ENCODE measurements at regions not wholly inside any gene's neighbourhood (a gene's known extent, or its start where the extent isn't known, plus 50 kb on each side); places are given as distances from the start of the nearest gene placed in this dataset.

DNA sequence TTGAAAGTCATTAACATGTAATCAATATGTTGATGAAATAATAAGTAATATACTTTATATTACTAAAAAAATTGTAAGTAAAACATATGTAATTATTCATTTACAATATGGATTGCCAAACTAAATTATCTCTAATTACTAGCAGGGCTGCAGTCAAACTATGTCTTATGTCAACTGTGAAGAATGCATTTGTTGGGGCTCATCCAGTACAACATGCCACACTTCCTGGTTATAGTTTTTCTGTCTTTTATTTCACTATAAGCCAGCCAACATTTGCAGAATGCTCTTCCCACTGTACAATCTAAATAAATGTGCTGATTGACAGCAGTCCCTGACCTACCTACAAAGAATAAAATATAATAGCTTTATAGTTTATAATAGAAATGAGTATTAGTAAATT, 975.4 kb upstream of the NDST4 start:
- no peak for DNase-seq (ENCODE audit: low spot score in 2 of 2)
- H3K4me3 ChIP-seq (ENCODE audit: low read depth, poor library complexity, severe bottlenecking), result no peak overlapping the region
- TF ChIP-seq POLR2A (IDR thresholded peaks at IDR 0.05), result no peak
- TF ChIP-seq, protein P1, sequence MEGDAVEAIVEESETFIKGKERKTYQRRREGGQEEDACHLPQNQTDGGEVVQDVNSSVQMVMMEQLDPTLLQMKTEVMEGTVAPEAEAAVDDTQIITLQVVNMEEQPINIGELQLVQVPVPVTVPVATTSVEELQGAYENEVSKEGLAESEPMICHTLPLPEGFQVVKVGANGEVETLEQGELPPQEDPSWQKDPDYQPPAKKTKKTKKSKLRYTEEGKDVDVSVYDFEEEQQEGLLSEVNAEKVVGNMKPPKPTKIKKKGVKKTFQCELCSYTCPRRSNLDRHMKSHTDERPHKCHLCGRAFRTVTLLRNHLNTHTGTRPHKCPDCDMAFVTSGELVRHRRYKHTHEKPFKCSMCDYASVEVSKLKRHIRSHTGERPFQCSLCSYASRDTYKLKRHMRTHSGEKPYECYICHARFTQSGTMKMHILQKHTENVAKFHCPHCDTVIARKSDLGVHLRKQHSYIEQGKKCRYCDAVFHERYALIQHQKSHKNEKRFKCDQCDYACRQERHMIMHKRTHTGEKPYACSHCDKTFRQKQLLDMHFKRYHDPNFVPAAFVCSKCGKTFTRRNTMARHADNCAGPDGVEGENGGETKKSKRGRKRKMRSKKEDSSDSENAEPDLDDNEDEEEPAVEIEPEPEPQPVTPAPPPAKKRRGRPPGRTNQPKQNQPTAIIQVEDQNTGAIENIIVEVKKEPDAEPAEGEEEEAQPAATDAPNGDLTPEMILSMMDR (IDR thresholded peaks at IDR 0.05), result no peak
- intact Hi-C loops (cut with DNase I; ENCODE audit: low total_unique reads), result no loop called here

DNA sequence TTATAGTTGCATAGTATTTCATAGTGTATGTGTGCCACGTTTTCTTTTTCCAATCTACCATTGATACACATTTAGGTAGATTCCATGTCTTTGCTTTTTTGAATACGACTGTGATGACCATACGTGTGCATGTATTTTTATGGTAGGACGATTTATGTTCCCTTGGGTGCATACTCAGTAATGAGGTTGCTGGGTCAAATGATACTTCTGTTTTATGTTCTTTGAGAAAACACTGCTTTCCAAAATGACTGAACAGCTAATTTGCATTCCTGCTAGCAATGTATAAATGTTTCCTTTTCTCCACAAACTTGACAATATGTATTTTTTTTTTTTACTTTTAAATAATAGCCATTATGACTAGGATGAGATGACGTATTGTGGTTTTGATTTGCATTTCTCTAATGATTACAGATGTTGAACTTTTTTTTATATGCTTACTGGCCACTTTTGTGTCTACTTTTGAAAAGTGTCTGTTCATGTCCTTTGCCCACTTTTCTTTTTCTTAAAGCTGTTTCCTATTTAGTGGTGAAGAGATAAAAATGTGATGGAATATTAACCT, 969.5 kb upstream of the NDST4 start:
- no peak overlapping the region for H3K4me3 ChIP-seq (ENCODE audit: low read depth, poor library complexity, severe bottlenecking)
- DNase-seq (ENCODE audit: low spot score in 2 of 2), result no peak
- intact Hi-C loops (cut with DNase I; ENCODE audit: low total_unique reads), result no loop called here
- WGBS, 2 donors, result 79 to 91% methylated on average over 5 of the region's 5 CpGs
- no peak for TF ChIP-seq POLR2A (IDR thresholded peaks at IDR 0.05)
- TF ChIP-seq, protein P1 (IDR thresholded peaks at IDR 0.05), result no peak

DNA sequence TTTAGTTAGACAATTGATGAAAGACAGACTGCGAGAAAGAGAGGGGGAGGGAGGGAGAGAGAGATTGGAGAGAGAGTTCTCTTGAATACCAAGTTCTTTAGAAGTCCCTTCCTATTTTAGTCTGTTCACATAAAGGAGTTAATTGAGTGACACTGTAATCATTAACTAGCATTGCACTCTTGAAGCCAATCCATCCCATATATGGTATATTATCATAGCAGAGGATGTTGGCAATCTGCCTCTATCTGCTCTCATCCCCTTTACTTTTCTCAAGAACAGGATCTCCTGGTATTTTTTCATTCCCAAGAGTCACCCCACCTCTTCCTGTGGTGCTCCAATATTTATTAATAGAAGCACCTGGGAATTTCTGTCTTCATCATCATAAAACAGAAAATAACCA, 959.6 kb upstream of the NDST4 start:
- no peak for DNase-seq (ENCODE audit: low spot score in 2 of 2)
- TF ChIP-seq, protein P1 (IDR thresholded peaks at IDR 0.05), result no peak
- TF ChIP-seq POLR2A (IDR thresholded peaks at IDR 0.05), result no peak
- intact Hi-C loops (cut with DNase I; ENCODE audit: low total_unique reads), result no loop called here
- WGBS, 2 donors, result 83 to 86% methylated on average over 1 of the region's 1 CpG
- H3K4me3 ChIP-seq (ENCODE audit: low read depth, poor library complexity, severe bottlenecking), result no peak overlapping the region

DNA sequence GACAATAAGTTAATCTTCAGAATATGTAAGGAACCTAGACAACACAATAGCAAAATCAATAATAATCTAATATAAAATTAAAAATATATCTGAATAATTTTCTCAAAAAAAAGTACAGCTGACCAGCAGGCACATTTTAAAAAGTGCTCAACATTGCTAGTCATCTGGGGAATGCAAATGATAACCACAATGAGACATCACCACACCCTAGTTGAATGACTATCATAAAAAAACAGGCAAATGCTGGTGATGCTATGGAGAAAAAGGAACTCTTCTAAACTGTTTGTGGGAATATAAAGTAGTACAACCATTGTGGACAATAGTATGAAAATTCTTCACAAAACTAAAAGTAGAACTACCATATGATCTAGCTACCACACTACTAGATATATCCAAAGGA, 956.9 kb upstream of the NDST4 start:
- intact Hi-C loops (cut with DNase I; ENCODE audit: low total_unique reads), result no loop called here
- H3K4me3 ChIP-seq (ENCODE audit: low read depth, poor library complexity, severe bottlenecking), result no peak overlapping the region
- DNase-seq (ENCODE audit: low spot score in 2 of 2), result no peak
- TF ChIP-seq, protein P1 (IDR thresholded peaks at IDR 0.05), result no peak
- TF ChIP-seq POLR2A (IDR thresholded peaks at IDR 0.05), result no peak

DNA sequence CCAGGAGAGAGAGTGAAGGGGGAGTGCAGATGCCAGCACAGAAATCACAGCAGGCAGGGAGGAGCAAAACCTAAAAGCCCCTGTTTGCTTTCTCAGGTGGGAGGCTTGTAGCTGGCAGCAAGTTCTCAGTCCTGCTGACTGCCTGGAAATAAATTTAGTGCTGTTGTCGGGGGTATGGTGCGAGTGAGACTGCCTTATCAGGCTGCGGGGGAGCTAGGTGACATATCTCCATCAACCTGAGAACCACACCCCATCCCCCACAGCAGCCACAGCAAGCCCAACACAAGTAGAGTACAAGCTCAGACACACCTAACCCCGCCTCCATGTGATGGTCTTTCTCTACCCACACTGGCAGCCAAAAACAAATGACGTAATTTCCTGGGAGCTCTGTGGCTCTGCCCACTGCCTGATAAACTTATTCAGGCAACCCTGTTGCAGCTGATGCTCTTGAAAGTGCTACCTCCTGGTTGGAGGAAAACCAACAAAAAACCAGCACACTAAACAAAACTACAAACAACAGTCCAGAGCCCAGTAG, 953.4 kb upstream of the NDST4 start:
- intact Hi-C loops (cut with DNase I; ENCODE audit: low total_unique reads), result no loop called here
- 50 to 63% methylated on average over 5 of the region's 5 CpGs for WGBS, 2 donors

More for the DNA sequence above, 953.4 kb upstream of the NDST4 start:
- no peak overlapping the region for H3K4me3 ChIP-seq (ENCODE audit: low read depth, poor library complexity, severe bottlenecking)
- no peak for DNase-seq (ENCODE audit: low spot score in 2 of 2)
- no peak for TF ChIP-seq POLR2A (IDR thresholded peaks at IDR 0.05)
- TF ChIP-seq, protein P1 (IDR thresholded peaks at IDR 0.05), result no peak

All from lower leg skin (tissue), 4 donors.